ENCODE measurements at regions not wholly inside any gene's neighbourhood (a gene's known extent, or its start where the extent isn't known, plus 50 kb on each side); places are given as distances from the start of the nearest gene placed in this dataset.

- H4K20me1 ChIP-seq (ENCODE audit: insufficient read depth), result no peaks in the 10 kb centered on the region
- H3K9me3 ChIP-seq (ENCODE audit: low read length), result peaks cover 4% of the 10 kb centered on the region
- no peak overlapping the region for H3K4me2 ChIP-seq (ENCODE audit: low read length)
- TF ChIP-seq TAF1 (IDR thresholded peaks at IDR 0.05; ENCODE audit: low read depth) (no peak), SMC3 (conservative IDR thresholded peaks at IDR 0.05; ENCODE audit: poor library complexity) (no peak), RAD21 (conservative IDR thresholded peaks at IDR 0.05) (no peak), REST (IDR thresholded peaks at IDR 0.05; ENCODE audit: borderline replicate concordance) (no peak), MXI1 (conservative IDR thresholded peaks at IDR 0.05; ENCODE audit: poor library complexity, severe bottlenecking) (no peak), EZH2 (IDR thresholded peaks at IDR 0.05; ENCODE audit: borderline replicate concordance, insufficient read depth, low read length, poor library complexity, severe bottlenecking) (no peak), EP300 (conservative IDR thresholded peaks at IDR 0.05; ENCODE audit: poor library complexity, severe bottlenecking) (no peak), POLR2AphosphoS5 (IDR thresholded peaks at IDR 0.05) (no peak)
- TF ChIP-seq, protein P1, sequence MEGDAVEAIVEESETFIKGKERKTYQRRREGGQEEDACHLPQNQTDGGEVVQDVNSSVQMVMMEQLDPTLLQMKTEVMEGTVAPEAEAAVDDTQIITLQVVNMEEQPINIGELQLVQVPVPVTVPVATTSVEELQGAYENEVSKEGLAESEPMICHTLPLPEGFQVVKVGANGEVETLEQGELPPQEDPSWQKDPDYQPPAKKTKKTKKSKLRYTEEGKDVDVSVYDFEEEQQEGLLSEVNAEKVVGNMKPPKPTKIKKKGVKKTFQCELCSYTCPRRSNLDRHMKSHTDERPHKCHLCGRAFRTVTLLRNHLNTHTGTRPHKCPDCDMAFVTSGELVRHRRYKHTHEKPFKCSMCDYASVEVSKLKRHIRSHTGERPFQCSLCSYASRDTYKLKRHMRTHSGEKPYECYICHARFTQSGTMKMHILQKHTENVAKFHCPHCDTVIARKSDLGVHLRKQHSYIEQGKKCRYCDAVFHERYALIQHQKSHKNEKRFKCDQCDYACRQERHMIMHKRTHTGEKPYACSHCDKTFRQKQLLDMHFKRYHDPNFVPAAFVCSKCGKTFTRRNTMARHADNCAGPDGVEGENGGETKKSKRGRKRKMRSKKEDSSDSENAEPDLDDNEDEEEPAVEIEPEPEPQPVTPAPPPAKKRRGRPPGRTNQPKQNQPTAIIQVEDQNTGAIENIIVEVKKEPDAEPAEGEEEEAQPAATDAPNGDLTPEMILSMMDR (IDR thresholded peaks at IDR 0.05; ENCODE audit: poor library complexity, severe bottlenecking), result no peak
- H3K9me2 ChIP-seq (ENCODE audit: insufficient read depth, low read length), result no peaks in the 10 kb centered on the region
- H3K9ac ChIP-seq (ENCODE audit: low read length), result no peak overlapping the region
- no peaks in the 10 kb centered on the region for H3K79me2 ChIP-seq (replicated peaks; ENCODE audit: insufficient read depth, low read length)
- H3K36me3 ChIP-seq (ENCODE audit: insufficient read depth, low read length), result no peaks in the 10 kb centered on the region
- no peaks in the 10 kb centered on the region for H3F3A ChIP-seq (ENCODE audit: insufficient read depth, low read length, poor library complexity, severe bottlenecking)
- H3K4me3 ChIP-seq (ENCODE audit: low read length), result no peak overlapping the region
- H3K27ac ChIP-seq (ENCODE audit: low read length), result no peak overlapping the region
- no peak overlapping the region for H2AFZ ChIP-seq (ENCODE audit: low read depth, low read length)
- no peaks in the 10 kb centered on the region for H3K27me3 ChIP-seq (ENCODE audit: insufficient read depth, low read depth, low read length)
These were observed 167.8 kb upstream of the APCDD1 start for GRCh38 chr18:10286580-10287150.

- no peaks in the 10 kb centered on the region for H3K36me3 ChIP-seq (ENCODE audit: insufficient read depth, low read length)
- no peaks in the 10 kb centered on the region for H3K79me2 ChIP-seq (replicated peaks; ENCODE audit: insufficient read depth, low read length)
- no peaks in the 10 kb centered on the region for H3F3A ChIP-seq (ENCODE audit: insufficient read depth, low read length, poor library complexity, severe bottlenecking)
- no peak overlapping the region for H2AFZ ChIP-seq (ENCODE audit: low read depth, low read length)
- H3K27ac ChIP-seq (ENCODE audit: low read length), result no peak overlapping the region
- no peak for TF ChIP-seq MXI1 (conservative IDR thresholded peaks at IDR 0.05; ENCODE audit: poor library complexity, severe bottlenecking)
- TF ChIP-seq TAF1 (IDR thresholded peaks at IDR 0.05; ENCODE audit: low read depth), result no peak
- TF ChIP-seq RAD21 (conservative IDR thresholded peaks at IDR 0.05), result no peak
- TF ChIP-seq, protein P1 (IDR thresholded peaks at IDR 0.05; ENCODE audit: poor library complexity, severe bottlenecking), result no peak
- TF ChIP-seq REST (IDR thresholded peaks at IDR 0.05; ENCODE audit: borderline replicate concordance), result no peak
- TF ChIP-seq POLR2AphosphoS5 (IDR thresholded peaks at IDR 0.05), result no peak
- no peak for TF ChIP-seq EP300 (conservative IDR thresholded peaks at IDR 0.05; ENCODE audit: poor library complexity, severe bottlenecking)
- no peak for TF ChIP-seq EZH2 (IDR thresholded peaks at IDR 0.05; ENCODE audit: borderline replicate concordance, insufficient read depth, low read length, poor library complexity, severe bottlenecking)
- TF ChIP-seq SMC3 (conservative IDR thresholded peaks at IDR 0.05; ENCODE audit: poor library complexity), result no peak
- H3K4me2 ChIP-seq (ENCODE audit: low read length), result no peak overlapping the region
- no peaks in the 10 kb centered on the region for H3K27me3 ChIP-seq (ENCODE audit: insufficient read depth, low read depth, low read length)
- no peak overlapping the region for H3K4me3 ChIP-seq (ENCODE audit: low read length)
- no peaks in the 10 kb centered on the region for H4K20me1 ChIP-seq (ENCODE audit: insufficient read depth)
- H3K9me3 ChIP-seq (ENCODE audit: low read length), result peaks cover 4% of the 10 kb centered on the region
- H3K9ac ChIP-seq (ENCODE audit: low read length), result no peak overlapping the region
- no peaks in the 10 kb centered on the region for H3K9me2 ChIP-seq (ENCODE audit: insufficient read depth, low read length)
These were observed 165.2 kb upstream of the APCDD1 start for GRCh38 chr18:10289251-10289650.
